ENCODE measurements at regions not wholly inside any gene's neighbourhood (a gene's known extent, or its start where the extent isn't known, plus 50 kb on each side); places are given as distances from the start of the nearest gene placed in this dataset.

- ATAC-seq (ENCODE audit: low FRiP score), result no peak
These were observed 95.8 kb downstream of the IRF8 start for GRCh38 chr16:85994492-85995490.

GRCh38 chr16:85995541-85996423 is 96.8 kb downstream of the IRF8 start:
- DNase-seq, result peak in 1 of 2 donors; percentile 48

More at GRCh38 chr16:85994492-85995490, 95.8 kb downstream of the IRF8 start:
- WGBS, 2 donors, result 79 to 80% methylated on average over 20 of the region's 20 CpGs
- DNase-seq, result peak in 1 of 2 donors; percentile 48
- no peaks in the 10 kb centered on the region for H3K36me3 ChIP-seq (ENCODE audit: control insufficient read depth in 1 of 2, insufficient read depth in 2 of 2, low read length in 1 of 2)
- no peak overlapping the region for H3K4me3 ChIP-seq (ENCODE audit: low read length in 2 of 2)
- no peaks in the 10 kb centered on the region for H3K27me3 ChIP-seq (ENCODE audit: control insufficient read depth in 1 of 2, insufficient read depth in 2 of 2, low read length in 1 of 2)
- no peak overlapping the region for H3K27ac ChIP-seq (ENCODE audit: low read depth in 1 of 2, low read length in 2 of 2)
- peaks cover 3% of the 10 kb centered on the region for H3K9me3 ChIP-seq (ENCODE audit: control insufficient read depth, low read length)
- H3K4me1 ChIP-seq (ENCODE audit: control insufficient read depth in 1 of 2, insufficient read depth in 2 of 2, low read length in 2 of 2), result no peaks in the 10 kb centered on the region
- intact Hi-C loops (cut with DNase I), result no loop called here

GRCh38 chr16:85996843-85997242 is 97.9 kb downstream of the IRF8 start:
- Histone ChIP-seq H3K27me3 (ENCODE audit: control insufficient read depth in 1 of 2, insufficient read depth in 2 of 2, low read length in 1 of 2) (no peaks in the 10 kb centered on the region), H3K27ac (ENCODE audit: low read depth in 1 of 2, low read length in 2 of 2) (no peak overlapping the region), H3K4me1 (ENCODE audit: control insufficient read depth in 1 of 2, insufficient read depth in 2 of 2, low read length in 2 of 2) (no peaks in the 10 kb centered on the region), H3K9me3 (ENCODE audit: control insufficient read depth, low read length) (peaks cover 3% of the 10 kb centered on the region), H3K36me3 (ENCODE audit: control insufficient read depth in 1 of 2, insufficient read depth in 2 of 2, low read length in 1 of 2) (no peaks in the 10 kb centered on the region), H3K4me3 (ENCODE audit: low read length in 2 of 2) (no peak overlapping the region)
- DNase-seq (peak in 1 of 2 donors; percentile 62), ATAC-seq (ENCODE audit: low FRiP score) (no peak)
- intact Hi-C loops (cut with DNase I), result no loop called here
- 57 to 63% methylated on average over 10 of the region's 10 CpGs for WGBS, 2 donors

More at GRCh38 chr16:85995541-85996423, 96.8 kb downstream of the IRF8 start:
- ATAC-seq (ENCODE audit: low FRiP score), result no peak
- no peaks in the 10 kb centered on the region for H3K4me1 ChIP-seq (ENCODE audit: control insufficient read depth in 1 of 2, insufficient read depth in 2 of 2, low read length in 2 of 2)
- H3K27ac ChIP-seq (ENCODE audit: low read depth in 1 of 2, low read length in 2 of 2), result no peak overlapping the region
- H3K27me3 ChIP-seq (ENCODE audit: control insufficient read depth in 1 of 2, insufficient read depth in 2 of 2, low read length in 1 of 2), result no peaks in the 10 kb centered on the region
- intact Hi-C loops (cut with DNase I), result no loop called here
- no peak overlapping the region for H3K4me3 ChIP-seq (ENCODE audit: low read length in 2 of 2)
- WGBS, 2 donors, result 53 to 57% methylated on average over 27 of the region's 27 CpGs
- H3K9me3 ChIP-seq (ENCODE audit: control insufficient read depth, low read length), result peaks cover 3% of the 10 kb centered on the region
- no peaks in the 10 kb centered on the region for H3K36me3 ChIP-seq (ENCODE audit: control insufficient read depth in 1 of 2, insufficient read depth in 2 of 2, low read length in 1 of 2)

- H3K27ac ChIP-seq (ENCODE audit: low read depth in 1 of 2, low read length in 2 of 2), result no peak overlapping the region
- intact Hi-C loops (cut with DNase I), result no loop called here
- no peaks in the 10 kb centered on the region for H3K27me3 ChIP-seq (ENCODE audit: control insufficient read depth in 1 of 2, insufficient read depth in 2 of 2, low read length in 1 of 2)
- no peak for ATAC-seq (ENCODE audit: low FRiP score)
- no peaks in the 10 kb centered on the region for H3K36me3 ChIP-seq (ENCODE audit: control insufficient read depth in 1 of 2, insufficient read depth in 2 of 2, low read length in 1 of 2)
- WGBS, 2 donors, result 70 to 76% methylated on average over 9 of the region's 9 CpGs
- peak in 1 of 2 donors; percentile 21 for DNase-seq
- no peaks in the 10 kb centered on the region for H3K4me1 ChIP-seq (ENCODE audit: control insufficient read depth in 1 of 2, insufficient read depth in 2 of 2, low read length in 2 of 2)
- peaks cover 3% of the 10 kb centered on the region for H3K9me3 ChIP-seq (ENCODE audit: control insufficient read depth, low read length)
- no peak overlapping the region for H3K4me3 ChIP-seq (ENCODE audit: low read length in 2 of 2)
These were observed 99.4 kb downstream of the IRF8 start for GRCh38 chr16:85998171-85998867.

- ATAC-seq (ENCODE audit: low FRiP score), result no peak
- Histone ChIP-seq H3K27ac (ENCODE audit: low read depth in 1 of 2, low read length in 2 of 2) (no peak overlapping the region), H3K9me3 (ENCODE audit: control insufficient read depth, low read length) (peaks cover 3% of the 10 kb centered on the region), H3K4me3 (ENCODE audit: low read length in 2 of 2) (no peak overlapping the region), H3K27me3 (ENCODE audit: control insufficient read depth in 1 of 2, insufficient read depth in 2 of 2, low read length in 1 of 2) (no peaks in the 10 kb centered on the region), H3K4me1 (ENCODE audit: control insufficient read depth in 1 of 2, insufficient read depth in 2 of 2, low read length in 2 of 2) (no peaks in the 10 kb centered on the region), H3K36me3 (ENCODE audit: control insufficient read depth in 1 of 2, insufficient read depth in 2 of 2, low read length in 1 of 2) (no peaks in the 10 kb centered on the region)
- DNase-seq, result peak in 1 of 2 donors; percentile 13
- intact Hi-C loops (cut with DNase I), result no loop called here
- WGBS, 2 donors, result 65 to 70% methylated on average over 8 of the region's 8 CpGs
These were observed 100.1 kb downstream of the IRF8 start for GRCh38 chr16:85998868-85999729.

- intact Hi-C loops (cut with DNase I), result no loop called here
- Histone ChIP-seq H3K36me3 (ENCODE audit: control insufficient read depth in 1 of 2, insufficient read depth in 2 of 2, low read length in 1 of 2) (no peaks in the 10 kb centered on the region), H3K4me3 (ENCODE audit: low read length in 2 of 2) (no peak overlapping the region), H3K27me3 (ENCODE audit: control insufficient read depth in 1 of 2, insufficient read depth in 2 of 2, low read length in 1 of 2) (no peaks in the 10 kb centered on the region), H3K27ac (ENCODE audit: low read depth in 1 of 2, low read length in 2 of 2) (no peak overlapping the region), H3K4me1 (ENCODE audit: control insufficient read depth in 1 of 2, insufficient read depth in 2 of 2, low read length in 2 of 2) (no peaks in the 10 kb centered on the region), H3K9me3 (ENCODE audit: control insufficient read depth, low read length) (peaks cover 3% of the 10 kb centered on the region)
- WGBS, 2 donors, result 89 to 95% methylated on average over 4 of the region's 4 CpGs
- DNase-seq (peak in 1 of 2 donors; percentile 16), ATAC-seq (ENCODE audit: low FRiP score) (no peak)
These were observed 100.8 kb downstream of the IRF8 start for GRCh38 chr16:85999778-86000177.

GRCh38 chr16:86002178-86002900 is 103.4 kb downstream of the IRF8 start:
- Histone ChIP-seq H3K36me3 (ENCODE audit: control insufficient read depth in 1 of 2, insufficient read depth in 2 of 2, low read length in 1 of 2) (no peaks in the 10 kb centered on the region), H3K4me3 (ENCODE audit: low read length in 2 of 2) (no peak overlapping the region), H3K4me1 (ENCODE audit: control insufficient read depth in 1 of 2, insufficient read depth in 2 of 2, low read length in 2 of 2) (no peaks in the 10 kb centered on the region), H3K27ac (ENCODE audit: low read depth in 1 of 2, low read length in 2 of 2) (no peak overlapping the region), H3K27me3 (ENCODE audit: control insufficient read depth in 1 of 2, insufficient read depth in 2 of 2, low read length in 1 of 2) (no peaks in the 10 kb centered on the region), H3K9me3 (ENCODE audit: control insufficient read depth, low read length) (peaks cover 3% of the 10 kb centered on the region)
- ATAC-seq (ENCODE audit: low FRiP score) (no peak), DNase-seq (no peak)
- intact Hi-C loops (cut with DNase I), result no loop called here
- 81 to 86% methylated on average over 6 of the region's 6 CpGs for WGBS, 2 donors
